Mucosa of descending colon (tissue), 3 donors: ENCODE measurements at regions not wholly inside any gene's neighbourhood (a gene's known extent, or its start where the extent isn't known, plus 50 kb on each side); places are given as distances from the start of the nearest gene placed in this dataset.
"Not testable (repeated sequence)": the region's sequence is repeated elsewhere in the genome, so short reads cannot be mapped to it uniquely, and the experiment has no call there.

Experiments
- ATAC-seq: fragments of 200-7000 bp; cut with Tn5 transposase; one replicate; pipeline ENCODE4 v1.9.1; 2020; ENCODE audit warnings: mild to moderate bottlenecking, moderate library complexity
- DNase-seq, 3 donors: peaks; one replicate each; pipeline ENCODE4 v3.0.0-alpha.2; 2020
- H3K36me3 ChIP-seq: fragments of 200-600 bp; one replicate; pipeline ENCODE4 v1.8.0; 2021; ENCODE audit warnings: low read depth, mild to moderate bottlenecking
- H3K4me1 ChIP-seq: fragments of 200-600 bp; one replicate; pipeline ENCODE4 v1.8.0; 2021; ENCODE audit warnings: low read depth, mild to moderate bottlenecking
- H3K4me3 ChIP-seq: fragments of 200-600 bp; one replicate; pipeline ENCODE4 v1.8.0; 2021; ENCODE audit warnings: mild to moderate bottlenecking
- H3K9me3 ChIP-seq: fragments of 200-600 bp; one replicate; pipeline ENCODE4 v1.8.0; 2021; ENCODE audit warnings: mild to moderate bottlenecking
- CTCF ChIP-seq: fragments of 200-600 bp; IDR thresholded peaks from one replicate; pipeline ENCODE4 v1.8.0; 2022; ENCODE audit warnings: antibody characterized with exemption, mild to moderate bottlenecking
- intact Hi-C, 2 donors: fragments of 100-400 bp; cut with DNase I in 1 of 2; cut with micrococcal nuclease in 1 of 2; formaldehyde crosslinking; loops; one replicate each; pipeline versions ENCODE4 v1.11.0 to v1.11.1; 2022; cut with DNase I, micrococcal nuclease
- donor health status: DM: no; HTN: no; CAD: no; lungs with moderate emphysema.
- donor health status: DM: no; HTN: no; CAD: no.
- donor health status: DM: no; HTN: yes; CAD: no.

GRCh38 chr14:71560751-71561150 lies 371.5 kb upstream of the RGS6 start:
- no peaks in the 10 kb centered on the region for H3K9me3 ChIP-seq
- intact Hi-C loops = no loop called here
- ATAC-seq (no peak), DNase-seq (no peak)
- H3K4me3 ChIP-seq = no peak overlapping the region
- TF ChIP-seq CTCF = no peak
- peaks cover 9% of the 10 kb centered on the region for H3K4me1 ChIP-seq
- H3K36me3 ChIP-seq = no peaks in the 10 kb centered on the region

GRCh38 chr14:71563492-71564153 lies 368.6 kb upstream of the RGS6 start:
- TF ChIP-seq CTCF = no peak
- no peak overlapping the region for H3K4me3 ChIP-seq
- DNase-seq (no peak), ATAC-seq (no peak)
- no peaks in the 10 kb centered on the region for H3K36me3 ChIP-seq
- intact Hi-C loops = no loop called here
- H3K9me3 ChIP-seq = no peaks in the 10 kb centered on the region
- H3K4me1 ChIP-seq = no peaks in the 10 kb centered on the region

- Histone ChIP-seq H3K4me3 (no peak overlapping the region), H3K4me1 (no peaks in the 10 kb centered on the region), H3K36me3 (no peaks in the 10 kb centered on the region), H3K9me3 (no peaks in the 10 kb centered on the region)
- TF ChIP-seq CTCF = no peak
- ATAC-seq (peak; percentile 23), DNase-seq (no peak)
- intact Hi-C loops = no loop called here
Observed at GRCh38 chr14:71566276-71566675, 366.0 kb upstream of the RGS6 start.

GRCh38 chr14:71567499-71568133 lies 364.6 kb upstream of the RGS6 start:
- H3K9me3 ChIP-seq, H3K4me3 ChIP-seq, DNase-seq, H3K36me3 ChIP-seq, H3K4me1 ChIP-seq, intact Hi-C loops, ATAC-seq: not testable (repeated sequence)

GRCh38 chr14:71574976-71575375 lies 357.3 kb upstream of the RGS6 start:
- H3K4me3 ChIP-seq = no peak overlapping the region
- H3K9me3 ChIP-seq = no peaks in the 10 kb centered on the region
- H3K36me3 ChIP-seq = no peaks in the 10 kb centered on the region
- intact Hi-C loops = no loop called here
- no peak for TF ChIP-seq CTCF
- no peaks in the 10 kb centered on the region for H3K4me1 ChIP-seq
- DNase-seq (no peak), ATAC-seq (no peak)

- intact Hi-C loops = no loop called here
Observed at GRCh38 chr14:71576472-71576871, 355.8 kb upstream of the RGS6 start.

More at GRCh38 chr14:71576472-71576871, 355.8 kb upstream of the RGS6 start:
- ATAC-seq (no peak), DNase-seq (no peak)
- no peak for TF ChIP-seq CTCF
- Histone ChIP-seq H3K4me3 (no peak overlapping the region), H3K36me3 (no peaks in the 10 kb centered on the region), H3K4me1 (no peaks in the 10 kb centered on the region), H3K9me3 (no peaks in the 10 kb centered on the region)
